B cell (primary cell): ENCODE measurements at regions not wholly inside any gene's neighbourhood (a gene's known extent, or its start where the extent isn't known, plus 50 kb on each side); places are given as distances from the start of the nearest gene placed in this dataset.

Source experiments
- ATAC-seq: fragments of 200-7000 bp; cut with Tn5 transposase; one replicate; pipeline ENCODE4 v1.10.0; 2021; ENCODE audit warnings: low read depth, mild to moderate bottlenecking, moderate number of reproducible peaks, moderate library complexity
- CTCF ChIA-PET: fragments of 350-600 bp; sonication (Branson Sonifier 250); formaldehyde crosslinking; loops from one replicate; lab custom pipeline; 2021; ENCODE audit warnings: antibody characterized with exemption, inconsistent platforms; lab: Charles Lee
- POLR2A ChIA-PET: fragments of 350-600 bp; sonication (Branson Sonifier 250); formaldehyde crosslinking; loops from one replicate; lab custom pipeline; 2021; ENCODE audit warnings: antibody characterized with exemption; lab: Charles Lee
- DNase-seq: peaks from one replicate; pipeline ENCODE4 v3.0.0; 2013
- H2AFZ ChIP-seq: 2 replicates; pipeline ENCODE4 v1.6.1; 2012; ENCODE audit warnings: mild to moderate bottlenecking, low read depth, low read length; ENCODE audit not compliant: insufficient read depth, poor library complexity, severe bottlenecking
- H3K27ac ChIP-seq, 2 donors: 1 replicate in 1 of 2; 2 replicates in 1 of 2; pipeline ENCODE4 v1.5.1; 2012 to 2013; ENCODE audit warnings: low read length in 2 of 2, mild to moderate bottlenecking in 2 of 2, moderate library complexity in 1 of 2
- H3K27me3 ChIP-seq, 4 experiments: fragments of 200-600 bp in 1 of 4; sonication (generic) in 1 of 4; replicated peaks in 1 of 4; 1 replicate in 2 of 4; 2 replicates in 2 of 4; pipeline versions ENCODE4 v1.6.1 to v1.7.0; 2013 to 2016; ENCODE audit warnings: low read length in 3 of 4, mild to moderate bottlenecking in 2 of 4, mixed read lengths in 1 of 4, moderate library complexity in 1 of 4; ENCODE audit not compliant: insufficient read depth in 4 of 4, control insufficient read depth in 3 of 4; ENCODE audit errors: control extremely low read depth in 1 of 4
- H3K36me3 ChIP-seq, 2 experiments: replicated peaks in 1 of 2; 1 replicate in 1 of 2; 2 replicates in 1 of 2; pipeline versions ENCODE4 v1.6.1 to v1.7.1; 2013; ENCODE audit warnings: low read length in 1 of 2; ENCODE audit not compliant: insufficient read depth in 2 of 2, control insufficient read depth in 1 of 2; ENCODE audit errors: control extremely low read depth in 1 of 2, extremely low read depth in 1 of 2
- H3K4me1 ChIP-seq, 2 donors: fragments of 200-600 bp in 1 of 2; sonication (generic) in 1 of 2; 1 replicate in 1 of 2; 2 replicates in 1 of 2; pipeline versions ENCODE4 v1.5.1 to v1.6.1; 2013 to 2017; ENCODE audit warnings: low read length in 2 of 2; ENCODE audit not compliant: control insufficient read depth in 2 of 2, insufficient read depth in 2 of 2
- H3K4me2 ChIP-seq: replicated peaks from 2 replicates; pipeline ENCODE3; 2012; ENCODE audit warnings: mild to moderate bottlenecking, low read depth, low read length; ENCODE audit not compliant: poor library complexity, severe bottlenecking
- H3K4me3 ChIP-seq, 5 experiments: fragments of 200-600 bp in 1 of 5; sonication (generic) in 1 of 5; 1 replicate in 3 of 5; 2 replicates in 2 of 5; pipeline versions ENCODE4 v1.5.1 to v1.7.0; 2011 to 2016; ENCODE audit warnings: low read length in 4 of 5, mild to moderate bottlenecking in 4 of 5, low read depth in 2 of 5, control low read depth in 1 of 5, moderate library complexity in 1 of 5; ENCODE audit not compliant: insufficient read depth in 1 of 5; ENCODE audit errors: control extremely low read depth in 1 of 5, extremely low read depth in 1 of 5
- H3K79me2 ChIP-seq: fragments of 200-600 bp; sonication (generic); one replicate; pipeline ENCODE4 v1.6.0; 2016; ENCODE audit warnings: low read length; ENCODE audit not compliant: control insufficient read depth, insufficient read depth
- H3K9ac ChIP-seq: fragments of 200-600 bp; sonication (generic); 2 replicates; pipeline ENCODE4 v1.6.1; 2017; ENCODE audit warnings: mild to moderate bottlenecking, low read length, moderate library complexity
- H3K9me3 ChIP-seq, 3 donors: one replicate each; pipeline versions ENCODE4 v1.6.1 to v1.7.1; 2013; ENCODE audit warnings: low read length in 2 of 3; ENCODE audit not compliant: control insufficient read depth in 2 of 3, insufficient read depth in 1 of 3; ENCODE audit errors: control extremely low read depth in 1 of 3
- H4K20me1 ChIP-seq: 2 replicates; pipeline ENCODE4 v1.6.0; 2012; ENCODE audit warnings: mild to moderate bottlenecking, low read length; ENCODE audit not compliant: insufficient read depth, control insufficient read depth, poor library complexity, severe bottlenecking
- H3K27ac Mint-ChIP-seq: one replicate; pipeline ENCODE4 v1.8.0; 2021; ENCODE audit warnings: mixed read lengths
- H3K27me3 Mint-ChIP-seq: one replicate; pipeline ENCODE4 v1.8.0; 2021; ENCODE audit warnings: mixed read lengths
- H3K4me1 Mint-ChIP-seq: one replicate; pipeline ENCODE4 v1.8.0; 2021; ENCODE audit warnings: mixed read lengths
- H3K4me3 Mint-ChIP-seq: one replicate; pipeline ENCODE4 v1.8.0; 2021; ENCODE audit warnings: mixed read lengths
- H3K9me3 Mint-ChIP-seq: one replicate; pipeline ENCODE4 v1.8.0; 2022; ENCODE audit warnings: mixed read lengths; ENCODE audit not compliant: insufficient read depth
- CTCF ChIP-seq: fragments of 200-600 bp; IDR thresholded peaks from one replicate; pipeline ENCODE4 v1.8.0; 2022; ENCODE audit warnings: antibody characterized with exemption, mild to moderate bottlenecking
- EZH2 ChIP-seq: IDR thresholded peaks from 2 replicates; pipeline ENCODE4 v1.6.1; 2012; ENCODE audit warnings: borderline replicate concordance, low read depth, mild to moderate bottlenecking, moderate library complexity, low read length; ENCODE audit not compliant: insufficient read depth, poor library complexity, severe bottlenecking
- WGBS: methylation state at CpG from one replicate; pipeline ENCODE4 v1.1.5; 2013; ENCODE audit warnings: missing lambda C conversion rate; ENCODE audit not compliant: insufficient coverage; 5-methylcytosine and 5-hydroxymethylcytosine counted together
- intact Hi-C: fragments of 100-400 bp; cut with micrococcal nuclease; formaldehyde crosslinking; loops from one replicate; pipeline ENCODE4 v1.10.0; 2022

DNA sequence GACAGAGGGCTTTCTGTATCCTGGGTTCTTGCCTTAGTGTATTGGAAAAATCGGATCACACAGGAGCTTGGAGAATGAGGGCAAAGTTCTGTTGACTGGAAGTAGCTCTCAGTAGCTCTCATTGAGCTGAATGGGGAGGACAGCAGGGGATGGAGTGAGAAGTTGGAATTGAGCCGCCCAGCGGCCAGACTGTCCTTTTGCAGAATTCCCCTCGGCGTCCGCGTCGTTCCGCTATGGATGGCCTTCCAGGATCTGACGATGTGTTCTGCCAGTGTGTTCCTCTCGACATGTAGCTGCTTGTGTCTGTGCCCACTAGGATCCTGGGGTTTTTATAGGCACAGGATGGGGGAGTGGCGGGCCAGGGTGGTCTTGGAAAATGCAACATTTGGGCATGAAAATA is 351.8 kb upstream of the SEMA3A start:
- DNase-seq, result no peak
- H3K9me3 Mint-ChIP-seq, result no peaks in the 10 kb centered on the region
- H2AFZ ChIP-seq, result no peak overlapping the region
- TF ChIP-seq EZH2, result no peak
- TF ChIP-seq CTCF, result no peak
- ATAC-seq, result no peak
- H3K27ac Mint-ChIP-seq, result no peak overlapping the region
- no peak overlapping the region for H3K9ac ChIP-seq
- no peak overlapping the region for H3K4me3 ChIP-seq
- ChIA-PET POLR2A (no interaction called here), CTCF (no interaction called here)
- no peak overlapping the region for H3K27ac ChIP-seq
- no peaks in the 10 kb centered on the region for H3K79me2 ChIP-seq
- peaks cover 0 to 3% (median 0%) of the 10 kb centered on the region in 3 donors for H3K9me3 ChIP-seq
- H3K4me1 ChIP-seq, result no peaks in the 10 kb centered on the region
- no peak overlapping the region for H3K4me3 Mint-ChIP-seq
- H4K20me1 ChIP-seq, result no peaks in the 10 kb centered on the region
- H3K36me3 ChIP-seq, result no peaks in the 10 kb centered on the region
- H3K4me2 ChIP-seq, result no peak overlapping the region
- intact Hi-C loops, result no loop called here
- 94% methylated on average over 10 of the region's 12 CpGs for WGBS
- no peaks in the 10 kb centered on the region for H3K27me3 ChIP-seq
- H3K4me1 Mint-ChIP-seq, result no peaks in the 10 kb centered on the region
- H3K27me3 Mint-ChIP-seq, result no peaks in the 10 kb centered on the region

DNA sequence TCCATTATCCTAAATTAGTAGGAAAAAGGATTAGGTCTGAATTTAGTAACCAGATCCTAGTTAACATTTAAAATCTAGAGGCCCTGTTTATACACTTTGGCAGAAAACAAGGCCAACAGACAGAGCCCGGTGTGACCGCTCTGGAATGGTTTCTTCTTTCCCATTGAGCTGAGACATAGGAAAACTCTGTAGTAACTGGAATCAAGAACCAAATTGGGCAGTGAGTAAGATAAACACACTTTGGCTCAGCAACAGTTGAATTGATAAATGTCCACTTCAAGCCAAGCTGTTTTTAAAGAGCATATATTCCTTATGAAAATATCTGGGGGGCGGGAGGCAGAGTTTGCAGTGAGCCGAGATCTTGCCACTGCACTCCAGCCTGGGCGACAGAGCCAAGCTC is 343.7 kb upstream of the SEMA3A start:
- no peak overlapping the region for H3K27ac ChIP-seq
- H3K9me3 ChIP-seq, result no peaks in the 10 kb centered on the region
- intact Hi-C loops, result no loop called here
- H3K36me3 ChIP-seq, result no peaks in the 10 kb centered on the region
- no peak overlapping the region for H3K4me3 ChIP-seq
- no peak for DNase-seq
- TF ChIP-seq CTCF, result no peak
- TF ChIP-seq EZH2, result no peak
- H3K4me1 Mint-ChIP-seq, result no peaks in the 10 kb centered on the region
- no peak overlapping the region for H3K27ac Mint-ChIP-seq
- no peaks in the 10 kb centered on the region for H3K27me3 ChIP-seq
- no peak overlapping the region for H3K9ac ChIP-seq
- no peaks in the 10 kb centered on the region for H3K79me2 ChIP-seq
- ATAC-seq, result no peak
- no peak overlapping the region for H2AFZ ChIP-seq
- ChIA-PET POLR2A (no interaction called here), CTCF (no interaction called here)
- H4K20me1 ChIP-seq, result no peaks in the 10 kb centered on the region
- no CpG with 5 or more reads among the region's 5 CpGs for WGBS
- H3K27me3 Mint-ChIP-seq, result no peaks in the 10 kb centered on the region
- H3K4me3 Mint-ChIP-seq, result no peak overlapping the region
- H3K4me2 ChIP-seq, result no peak overlapping the region
- H3K9me3 Mint-ChIP-seq, result no peaks in the 10 kb centered on the region
- no peaks in the 10 kb centered on the region for H3K4me1 ChIP-seq
